ENCODE measurements at regions not wholly inside any gene's neighbourhood (a gene's known extent, or its start where the extent isn't known, plus 50 kb on each side); places are given as distances from the start of the nearest gene placed in this dataset.

DNA sequence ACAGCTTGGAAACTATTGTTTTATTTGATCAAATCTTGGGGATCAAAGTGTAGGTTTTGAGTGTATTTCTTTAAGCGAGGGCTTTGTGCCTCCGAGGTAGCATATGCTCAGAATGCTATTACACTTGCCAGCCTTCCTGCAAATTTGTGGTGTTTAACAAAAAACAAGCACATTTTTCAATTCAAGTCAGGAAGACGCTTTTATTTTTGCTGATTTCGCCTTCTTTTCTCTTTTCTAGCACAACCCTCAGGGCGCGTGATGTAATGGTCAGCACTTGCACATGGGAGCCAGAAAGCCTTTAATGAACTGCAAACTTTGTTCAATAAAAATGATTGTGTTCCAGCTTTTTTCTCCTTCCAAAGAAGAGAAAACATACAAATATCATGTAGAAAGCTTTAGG, 466.5 kb downstream of the PRKD1 start:
- Histone ChIP-seq H3K36me3 (ENCODE audit: control insufficient read depth, insufficient read depth, low read length, severe bottlenecking) (no peaks in the 10 kb centered on the region), H3K9ac (ENCODE audit: low read length) (no peak overlapping the region), H3K4me1 (ENCODE audit: control insufficient read depth, insufficient read depth, low read length) (peaks cover 20% of the 10 kb centered on the region), H3K27me3 (replicated peaks; ENCODE audit: control insufficient read depth, insufficient read depth, low read length) (no peaks in the 10 kb centered on the region), H3K4me3 (ENCODE audit: low read length) (no peak overlapping the region), H3K9me3 (ENCODE audit: control insufficient read depth, low read length) (no peaks in the 10 kb centered on the region)
- no peak for DNase-seq (ENCODE audit: low read depth)

DNA sequence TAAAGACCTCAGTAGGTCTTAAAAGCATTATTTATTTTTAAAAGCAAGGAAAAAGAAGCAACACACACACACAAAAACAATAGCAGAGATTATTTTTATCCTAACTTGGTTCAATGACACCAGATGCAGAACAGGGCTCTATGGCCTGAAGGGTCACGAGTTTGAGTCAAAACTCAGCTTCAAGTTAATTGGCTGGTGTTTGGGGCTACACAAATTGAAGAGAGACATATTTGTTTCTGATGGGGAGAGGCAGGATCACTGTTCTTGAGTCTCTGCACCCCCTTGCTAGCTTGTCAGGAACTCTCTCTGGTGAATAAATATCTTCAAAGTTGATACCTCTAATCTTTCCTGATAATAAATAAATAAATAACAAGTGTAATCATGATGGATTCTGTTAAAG, 466.1 kb downstream of the PRKD1 start:
- no peaks in the 10 kb centered on the region for H3K9me3 ChIP-seq (ENCODE audit: control insufficient read depth, low read length)
- no peak overlapping the region for H3K9ac ChIP-seq (ENCODE audit: low read length)
- H3K36me3 ChIP-seq (ENCODE audit: control insufficient read depth, insufficient read depth, low read length, severe bottlenecking), result no peaks in the 10 kb centered on the region
- H3K4me1 ChIP-seq (ENCODE audit: control insufficient read depth, insufficient read depth, low read length), result peaks cover 20% of the 10 kb centered on the region
- H3K27me3 ChIP-seq (replicated peaks; ENCODE audit: control insufficient read depth, insufficient read depth, low read length), result no peaks in the 10 kb centered on the region
- no peak for DNase-seq (ENCODE audit: low read depth)
- H3K4me3 ChIP-seq (ENCODE audit: low read length), result no peak overlapping the region

DNA sequence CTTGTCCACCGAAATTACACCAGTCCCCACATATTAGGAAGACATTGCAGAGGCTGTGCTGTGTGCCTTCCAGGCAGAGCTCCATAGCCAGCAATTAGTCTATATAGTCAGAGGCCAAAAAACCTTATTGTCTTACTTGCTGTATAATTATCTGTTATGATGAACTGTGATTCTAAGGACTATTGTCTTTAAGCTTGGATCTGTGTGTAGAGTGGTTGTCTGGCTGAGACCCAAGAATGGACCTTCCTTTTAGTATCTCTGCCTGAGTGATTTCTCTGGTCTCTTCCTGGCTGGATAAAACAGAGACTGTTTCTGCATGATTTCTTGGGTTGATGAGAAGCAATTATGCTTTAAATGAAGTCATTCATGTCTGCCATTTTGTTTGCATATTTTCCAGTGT, 465.3 kb downstream of the PRKD1 start:
- Histone ChIP-seq H3K9me3 (ENCODE audit: control insufficient read depth, low read length) (no peaks in the 10 kb centered on the region), H3K36me3 (ENCODE audit: control insufficient read depth, insufficient read depth, low read length, severe bottlenecking) (no peaks in the 10 kb centered on the region), H3K9ac (ENCODE audit: low read length) (no peak overlapping the region), H3K27me3 (replicated peaks; ENCODE audit: control insufficient read depth, insufficient read depth, low read length) (no peaks in the 10 kb centered on the region), H3K4me1 (ENCODE audit: control insufficient read depth, insufficient read depth, low read length) (peaks cover 20% of the 10 kb centered on the region), H3K4me3 (ENCODE audit: low read length) (no peak overlapping the region)
- DNase-seq (ENCODE audit: low read depth), result no peak

DNA sequence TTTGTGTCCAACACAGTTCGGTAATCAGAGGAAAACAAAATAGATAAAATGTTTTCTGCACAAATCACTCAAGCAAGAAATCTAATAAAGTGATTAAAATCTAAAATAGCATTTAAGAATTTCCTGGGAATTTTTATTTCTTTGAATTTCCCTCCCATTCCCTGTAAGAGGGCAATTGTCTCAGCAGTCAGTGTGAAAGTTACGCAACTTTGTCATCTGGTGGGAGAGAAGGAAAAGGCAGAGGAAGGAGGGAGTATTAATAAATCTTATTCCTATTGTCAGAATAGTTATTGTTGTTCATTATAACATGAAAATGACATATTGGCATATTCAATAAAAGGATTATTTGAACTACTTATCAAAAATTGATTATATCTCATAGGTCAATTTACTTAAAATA, 464.9 kb downstream of the PRKD1 start:
- Histone ChIP-seq H3K27me3 (replicated peaks; ENCODE audit: control insufficient read depth, insufficient read depth, low read length) (no peaks in the 10 kb centered on the region), H3K9ac (ENCODE audit: low read length) (no peak overlapping the region), H3K9me3 (ENCODE audit: control insufficient read depth, low read length) (no peaks in the 10 kb centered on the region), H3K4me1 (ENCODE audit: control insufficient read depth, insufficient read depth, low read length) (peaks cover 20% of the 10 kb centered on the region), H3K36me3 (ENCODE audit: control insufficient read depth, insufficient read depth, low read length, severe bottlenecking) (no peaks in the 10 kb centered on the region), H3K4me3 (ENCODE audit: low read length) (no peak overlapping the region)
- no peak for DNase-seq (ENCODE audit: low read depth)

DNA sequence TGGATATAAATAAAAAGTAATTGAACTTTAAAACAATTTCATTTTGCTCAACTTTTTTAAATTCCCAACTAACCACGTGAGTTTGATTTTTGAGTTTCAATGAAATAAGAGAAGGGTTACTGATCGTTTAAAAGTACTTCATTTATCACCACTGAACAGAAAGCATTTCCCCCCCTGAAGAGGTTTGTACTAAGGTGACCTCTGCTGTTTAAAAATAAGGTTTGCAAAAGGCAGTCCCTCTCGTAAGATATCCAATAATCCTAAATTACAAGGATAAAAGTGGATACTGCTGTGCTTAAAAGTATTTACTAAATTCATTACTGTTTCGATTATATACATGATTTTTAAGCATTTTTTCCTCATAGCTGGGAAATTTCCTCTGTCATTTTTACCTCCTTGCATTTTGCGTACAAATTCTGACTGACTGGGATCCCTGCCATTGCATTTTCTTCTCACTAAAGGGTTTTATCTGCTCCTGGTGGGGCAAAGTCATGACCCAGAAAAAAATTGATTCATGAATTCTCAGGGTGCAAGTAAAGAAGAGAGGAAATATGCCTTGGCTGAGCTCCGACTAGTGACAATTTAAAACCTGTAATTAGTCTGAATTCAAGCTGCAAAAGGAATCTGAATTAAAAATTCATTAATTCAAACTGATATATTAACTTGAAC, 463.8 kb downstream of the PRKD1 start:
- Histone ChIP-seq H3K27me3 (replicated peaks; ENCODE audit: control insufficient read depth, insufficient read depth, low read length) (no peaks in the 10 kb centered on the region), H3K36me3 (ENCODE audit: control insufficient read depth, insufficient read depth, low read length, severe bottlenecking) (no peaks in the 10 kb centered on the region), H3K9ac (ENCODE audit: low read length) (no peak overlapping the region), H3K9me3 (ENCODE audit: control insufficient read depth, low read length) (no peaks in the 10 kb centered on the region), H3K4me1 (ENCODE audit: control insufficient read depth, insufficient read depth, low read length) (peaks cover 15% of the 10 kb centered on the region), H3K4me3 (ENCODE audit: low read length) (no peak overlapping the region)
- no peak for DNase-seq (ENCODE audit: low read depth)

DNA sequence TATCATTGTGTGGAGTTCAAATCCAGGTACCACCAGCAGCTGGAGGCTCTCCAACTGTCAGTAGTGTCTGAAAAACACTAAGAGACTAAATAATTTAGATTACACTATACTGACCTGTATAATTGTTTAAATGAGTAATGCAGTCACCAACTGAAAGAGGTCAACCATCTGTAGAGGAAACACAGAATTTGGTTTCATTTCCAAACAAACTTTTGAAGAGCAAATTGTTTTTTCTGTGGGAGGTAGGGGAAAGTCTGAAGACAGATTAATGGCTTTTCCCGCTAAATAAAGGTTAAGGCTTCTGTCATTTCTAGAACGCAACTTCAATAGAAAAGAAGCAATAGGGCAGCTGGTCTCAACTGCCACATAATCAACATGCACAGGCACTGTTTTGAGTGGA, 462.6 kb downstream of the PRKD1 start:
- Histone ChIP-seq H3K36me3 (ENCODE audit: control insufficient read depth, insufficient read depth, low read length, severe bottlenecking) (no peaks in the 10 kb centered on the region), H3K27me3 (replicated peaks; ENCODE audit: control insufficient read depth, insufficient read depth, low read length) (no peaks in the 10 kb centered on the region), H3K9me3 (ENCODE audit: control insufficient read depth, low read length) (no peaks in the 10 kb centered on the region), H3K4me1 (ENCODE audit: control insufficient read depth, insufficient read depth, low read length) (peaks cover 4% of the 10 kb centered on the region), H3K4me3 (ENCODE audit: low read length) (no peak overlapping the region), H3K9ac (ENCODE audit: low read length) (no peak overlapping the region)
- no peak for DNase-seq (ENCODE audit: low read depth)

DNA sequence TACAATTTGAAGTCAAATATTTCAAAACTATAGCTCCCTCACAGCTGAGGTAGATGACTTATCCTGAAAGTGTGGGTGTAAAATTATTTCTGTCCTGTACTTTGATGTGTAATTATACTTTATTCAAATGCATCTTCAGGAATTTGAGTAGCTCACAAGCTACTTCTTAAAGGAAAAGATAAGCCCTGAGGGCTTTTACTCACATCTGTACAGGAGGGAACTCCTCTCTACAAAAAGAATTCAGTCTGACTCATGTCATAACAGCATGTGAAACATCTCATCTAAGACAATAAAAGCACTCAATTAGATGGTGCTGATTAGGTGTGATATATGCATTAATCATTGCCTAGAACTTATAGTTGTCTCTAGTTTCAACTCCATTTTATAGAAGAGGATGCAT, 452.0 kb downstream of the PRKD1 start:
- no peak overlapping the region for H3K9ac ChIP-seq (ENCODE audit: low read length)

DNA sequence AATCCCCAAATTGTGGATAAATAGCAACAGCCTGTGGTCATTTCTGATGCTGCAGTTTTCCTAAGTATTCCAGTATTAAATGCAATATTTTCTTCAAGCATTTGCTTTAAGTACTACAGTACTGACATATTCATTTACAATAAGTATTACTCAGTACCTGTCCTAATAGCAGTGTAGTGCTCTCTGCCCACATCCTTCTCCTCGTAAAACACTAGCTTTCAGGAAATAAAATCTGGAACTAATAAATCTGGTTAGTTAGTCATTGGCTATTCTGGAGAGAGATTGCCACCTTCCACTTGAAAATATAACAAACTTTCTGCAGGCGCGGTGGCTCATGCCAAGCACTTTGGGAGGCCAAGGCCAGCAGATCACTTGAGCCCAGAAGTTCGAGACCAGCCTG, 441.5 kb downstream of the PRKD1 start:
- Histone ChIP-seq H3K4me3 (ENCODE audit: low read length) (no peak overlapping the region), H3K27me3 (replicated peaks; ENCODE audit: control insufficient read depth, insufficient read depth, low read length) (no peaks in the 10 kb centered on the region), H3K9me3 (ENCODE audit: control insufficient read depth, low read length) (no peaks in the 10 kb centered on the region), H3K9ac (ENCODE audit: low read length) (no peak overlapping the region), H3K4me1 (ENCODE audit: control insufficient read depth, insufficient read depth, low read length) (no peaks in the 10 kb centered on the region), H3K36me3 (ENCODE audit: control insufficient read depth, insufficient read depth, low read length, severe bottlenecking) (no peaks in the 10 kb centered on the region)
- no peak for DNase-seq (ENCODE audit: low read depth)

More for the DNA sequence above, 452.0 kb downstream of the PRKD1 start:
- Histone ChIP-seq H3K36me3 (ENCODE audit: control insufficient read depth, insufficient read depth, low read length, severe bottlenecking) (no peaks in the 10 kb centered on the region), H3K27me3 (replicated peaks; ENCODE audit: control insufficient read depth, insufficient read depth, low read length) (no peaks in the 10 kb centered on the region), H3K4me1 (ENCODE audit: control insufficient read depth, insufficient read depth, low read length) (no peaks in the 10 kb centered on the region), H3K4me3 (ENCODE audit: low read length) (no peak overlapping the region), H3K9me3 (ENCODE audit: control insufficient read depth, low read length) (no peaks in the 10 kb centered on the region)
- DNase-seq (ENCODE audit: low read depth), result no peak

DNA sequence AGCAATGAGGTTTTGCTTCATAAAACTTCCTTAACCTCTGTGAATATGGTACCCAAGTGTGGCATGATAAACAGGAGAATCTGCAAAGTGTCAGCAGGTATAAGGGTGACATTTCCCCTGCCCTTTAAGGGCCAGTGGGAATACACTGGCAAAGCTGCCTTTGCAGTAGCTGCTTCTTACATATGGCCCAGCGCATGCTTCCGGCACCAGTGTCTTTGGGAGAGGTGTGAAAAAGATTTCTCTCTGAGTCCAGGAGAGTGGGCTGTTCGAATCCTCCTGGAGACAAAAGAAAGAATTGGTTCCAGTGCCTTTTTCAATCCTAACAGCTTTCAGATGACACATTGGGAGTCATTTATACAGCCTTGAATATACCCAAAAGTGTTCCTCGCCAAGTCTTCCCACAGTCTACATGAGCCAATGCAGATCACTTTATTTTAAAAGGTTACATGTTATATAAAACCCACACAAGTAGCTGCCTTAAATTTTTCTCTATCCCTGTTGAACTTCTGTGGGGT, 437.7 kb downstream of the PRKD1 start:
- Histone ChIP-seq H3K36me3 (ENCODE audit: control insufficient read depth, insufficient read depth, low read length, severe bottlenecking) (no peaks in the 10 kb centered on the region), H3K27me3 (replicated peaks; ENCODE audit: control insufficient read depth, insufficient read depth, low read length) (no peaks in the 10 kb centered on the region), H3K9me3 (ENCODE audit: control insufficient read depth, low read length) (no peaks in the 10 kb centered on the region), H3K4me3 (ENCODE audit: low read length) (no peak overlapping the region), H3K4me1 (ENCODE audit: control insufficient read depth, insufficient read depth, low read length) (no peaks in the 10 kb centered on the region), H3K9ac (ENCODE audit: low read length) (no peak overlapping the region)
- DNase-seq (ENCODE audit: low read depth), result no peak

DNA sequence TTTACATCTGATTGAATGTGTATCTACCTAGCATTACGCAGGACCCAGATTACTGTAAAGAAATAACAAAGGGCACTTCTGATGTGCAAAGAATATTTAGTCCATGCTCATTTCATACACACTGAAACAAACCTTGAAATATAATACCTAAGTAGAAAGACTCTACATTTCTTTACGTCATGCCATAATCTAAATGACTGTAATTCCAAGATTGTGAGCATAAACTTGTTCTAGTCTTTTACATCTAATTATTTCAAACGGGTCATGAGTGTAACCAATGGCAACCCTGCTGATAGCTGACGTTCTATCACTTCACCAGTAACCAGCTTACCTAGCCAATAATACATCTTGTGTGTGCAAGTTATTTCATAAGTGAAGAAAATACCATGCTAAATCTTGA, 433.8 kb downstream of the PRKD1 start:
- no peak overlapping the region for H3K4me3 ChIP-seq (ENCODE audit: low read length)
- H3K27me3 ChIP-seq (replicated peaks; ENCODE audit: control insufficient read depth, insufficient read depth, low read length), result no peaks in the 10 kb centered on the region
- H3K36me3 ChIP-seq (ENCODE audit: control insufficient read depth, insufficient read depth, low read length, severe bottlenecking), result no peaks in the 10 kb centered on the region
- no peak overlapping the region for H3K9ac ChIP-seq (ENCODE audit: low read length)
- no peaks in the 10 kb centered on the region for H3K9me3 ChIP-seq (ENCODE audit: control insufficient read depth, low read length)
- no peaks in the 10 kb centered on the region for H3K4me1 ChIP-seq (ENCODE audit: control insufficient read depth, insufficient read depth, low read length)
- no peak for DNase-seq (ENCODE audit: low read depth)

DNA sequence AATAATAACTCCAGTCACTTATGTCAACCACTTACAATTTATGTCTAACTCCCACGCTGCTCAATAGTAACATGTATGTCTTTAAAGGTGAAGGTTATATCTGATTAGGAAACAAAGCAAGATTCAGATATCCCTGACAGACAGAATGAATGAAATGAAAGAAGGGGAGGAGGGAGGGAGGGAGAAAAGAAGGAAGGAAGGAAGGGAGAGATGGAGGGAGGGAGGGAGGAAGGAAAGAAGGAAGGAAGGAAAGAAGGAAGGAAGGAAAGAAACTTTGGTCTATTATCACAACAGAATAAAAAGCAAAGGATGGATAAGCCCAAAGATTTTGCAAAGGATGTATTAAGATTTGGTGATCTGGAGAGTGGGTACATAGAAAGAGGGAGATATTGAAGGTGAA, 433.3 kb downstream of the PRKD1 start:
- H3K36me3 ChIP-seq (ENCODE audit: control insufficient read depth, insufficient read depth, low read length, severe bottlenecking), result no peaks in the 10 kb centered on the region
- H3K9ac ChIP-seq (ENCODE audit: low read length), result no peak overlapping the region
- no peaks in the 10 kb centered on the region for H3K4me1 ChIP-seq (ENCODE audit: control insufficient read depth, insufficient read depth, low read length)
- H3K9me3 ChIP-seq (ENCODE audit: control insufficient read depth, low read length), result no peaks in the 10 kb centered on the region
- no peak for DNase-seq (ENCODE audit: low read depth)
- H3K27me3 ChIP-seq (replicated peaks; ENCODE audit: control insufficient read depth, insufficient read depth, low read length), result no peaks in the 10 kb centered on the region
- H3K4me3 ChIP-seq (ENCODE audit: low read length), result no peak overlapping the region

DNA sequence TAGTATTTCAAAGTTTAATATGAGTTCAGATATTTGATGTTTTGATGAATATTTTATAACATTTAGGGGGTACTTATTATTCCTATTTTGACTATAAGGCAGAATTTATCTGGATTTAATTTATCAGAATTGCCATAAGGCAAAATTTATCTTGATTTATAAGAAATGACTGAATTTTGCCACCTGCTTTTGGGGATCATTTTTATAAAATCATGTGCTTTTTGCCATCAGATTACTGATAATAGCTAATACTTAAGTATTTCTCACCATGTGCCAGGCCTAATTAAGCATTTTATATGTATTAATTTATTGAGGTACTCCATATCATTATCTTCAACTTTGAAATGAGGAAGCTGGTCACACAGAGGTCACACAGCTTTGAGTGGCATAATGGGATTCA, 423.7 kb downstream of the PRKD1 start:
- no peaks in the 10 kb centered on the region for H3K27me3 ChIP-seq (replicated peaks; ENCODE audit: control insufficient read depth, insufficient read depth, low read length)
- H3K4me1 ChIP-seq (ENCODE audit: control insufficient read depth, insufficient read depth, low read length), result no peaks in the 10 kb centered on the region
- H3K9ac ChIP-seq (ENCODE audit: low read length), result no peak overlapping the region
- H3K36me3 ChIP-seq (ENCODE audit: control insufficient read depth, insufficient read depth, low read length, severe bottlenecking), result no peaks in the 10 kb centered on the region
- H3K4me3 ChIP-seq (ENCODE audit: low read length), result no peak overlapping the region
- H3K9me3 ChIP-seq (ENCODE audit: control insufficient read depth, low read length), result no peaks in the 10 kb centered on the region
- no peak for DNase-seq (ENCODE audit: low read depth)

Measured in adipocyte (in vitro differentiated cells).